GM18499 (cell line): ENCODE measurements at regions not wholly inside any gene's neighbourhood (a gene's known extent, or its start where the extent isn't known, plus 50 kb on each side); places are given as distances from the start of the nearest gene placed in this dataset.
A peak's percentile ranks its signal among the peaks of the same experiment; 100 is the strongest.
"Not testable (repeated sequence)": the region's sequence is repeated elsewhere in the genome, so short reads cannot be mapped to it uniquely, and the experiment has no call there.

Source experiments
- ATAC-seq: cut with Tn5 transposase; IDR thresholded peaks from one replicate; pipeline ENCODE4 v1.9.1; 2021; ENCODE audit warnings: moderate number of reproducible peaks; ENCODE audit not compliant: insufficient read depth, unreplicated experiment

GRCh38 chr2:209005371-209005770 lies 418.5 kb upstream of the MAP2 start:
- no peak for ATAC-seq

GRCh38 chr2:209008636-209009287 lies 415.1 kb upstream of the MAP2 start:
- ATAC-seq, result no peak

DNA sequence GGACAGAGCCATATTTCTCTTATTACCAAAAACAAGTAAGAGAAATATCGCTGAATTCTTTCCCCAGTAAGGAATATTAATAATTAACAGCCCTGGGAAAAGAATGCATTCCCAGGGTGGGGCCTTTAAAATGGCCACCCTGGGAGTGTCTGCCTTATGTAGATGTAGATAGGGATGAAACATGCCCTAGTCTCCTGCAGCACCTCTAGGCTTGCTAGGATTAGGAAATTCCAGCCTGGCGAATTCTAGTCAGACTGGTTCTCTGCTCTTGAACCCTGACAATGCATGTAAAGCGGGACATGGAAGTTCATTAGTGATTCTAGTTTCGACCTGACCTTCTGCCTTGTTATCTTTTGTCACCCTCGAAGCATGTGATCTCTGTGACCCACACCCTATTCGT lies 405.2 kb upstream of the MAP2 start:
- ATAC-seq, result not testable (repeated sequence)

GRCh38 chr2:209029249-209029648 lies 394.6 kb upstream of the MAP2 start:
- ATAC-seq, result no peak

DNA sequence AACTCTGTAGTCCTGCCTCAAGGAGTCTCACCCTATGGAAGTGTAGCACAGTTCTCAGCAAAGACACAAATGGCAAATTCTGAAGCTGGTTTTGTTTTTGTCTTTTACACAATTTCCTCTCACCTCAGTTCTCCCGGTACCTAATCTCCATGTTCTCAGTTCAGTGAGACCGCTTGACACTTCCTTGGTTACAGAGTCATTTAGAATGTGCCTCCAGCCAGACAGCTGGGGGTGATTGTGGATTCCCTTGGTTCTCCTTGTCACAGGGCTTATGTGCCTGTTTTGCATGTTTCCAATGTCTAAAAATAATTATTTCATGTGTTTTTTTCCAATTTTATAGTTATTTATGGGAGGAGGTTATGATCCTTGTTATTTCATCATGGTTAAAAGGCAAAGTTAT lies 379.5 kb upstream of the MAP2 start:
- ATAC-seq, result no peak

DNA sequence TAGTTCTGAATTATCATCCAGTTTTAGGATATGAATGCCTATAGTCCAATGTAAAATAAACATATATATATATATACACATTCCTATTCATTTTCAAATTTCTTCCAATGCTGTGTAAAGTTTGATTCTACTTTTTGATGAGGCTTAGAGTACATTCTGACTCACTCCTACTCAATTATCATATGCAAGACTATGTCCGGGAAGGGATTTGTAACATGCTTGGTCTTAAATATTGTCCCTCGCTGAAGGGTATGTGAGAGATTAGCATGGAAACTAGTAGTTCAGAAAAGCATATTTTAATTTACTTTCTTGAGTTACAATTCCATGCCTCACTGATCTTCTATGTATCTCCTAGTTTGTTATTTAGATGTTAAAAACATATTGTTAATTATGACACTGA lies 377.7 kb upstream of the MAP2 start:
- ATAC-seq, result no peak

- no peak for ATAC-seq
Observed at GRCh38 chr2:209049608-209050007, 374.2 kb upstream of the MAP2 start.

- ATAC-seq, result no peak
Observed at GRCh38 chr2:209062210-209062609, 361.6 kb upstream of the MAP2 start.

DNA sequence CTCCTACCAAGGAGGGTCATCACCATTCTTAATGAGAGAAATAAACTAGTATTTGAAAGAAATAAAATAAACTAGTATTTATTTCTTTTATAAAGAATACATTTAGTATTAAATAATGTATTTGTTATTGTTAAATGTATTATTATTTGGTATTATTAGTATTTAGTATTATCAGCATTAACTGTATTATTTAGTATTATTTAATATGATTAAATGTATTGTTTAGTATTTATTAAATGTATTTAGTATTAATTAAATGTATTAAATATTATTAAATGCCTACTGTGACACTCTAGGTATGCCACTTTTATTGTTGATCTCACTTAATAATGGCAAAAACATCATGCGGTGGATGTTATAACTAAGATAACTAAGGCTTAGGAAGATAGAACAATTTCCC lies 353.6 kb upstream of the MAP2 start:
- ATAC-seq, result no peak

DNA sequence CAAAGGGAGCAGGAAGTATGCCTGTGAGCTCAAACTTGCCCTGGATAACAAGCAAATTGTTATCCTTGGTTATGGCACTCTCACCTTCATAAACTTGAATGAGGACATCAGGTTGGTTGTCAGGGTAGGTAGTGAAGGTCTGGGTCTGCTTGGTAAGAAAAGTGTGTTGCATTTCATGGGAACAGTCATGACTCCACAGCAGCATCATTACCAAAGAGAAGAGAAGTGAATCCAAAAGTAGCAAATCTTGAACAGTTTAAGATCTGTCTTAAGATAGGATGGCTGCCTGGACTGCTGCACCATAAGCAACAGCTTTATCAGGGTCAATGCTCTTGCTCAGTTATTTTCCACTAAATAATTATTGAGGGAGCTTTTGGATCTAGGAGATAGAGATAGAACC lies 350.7 kb upstream of the MAP2 start:
- no peak for ATAC-seq

DNA sequence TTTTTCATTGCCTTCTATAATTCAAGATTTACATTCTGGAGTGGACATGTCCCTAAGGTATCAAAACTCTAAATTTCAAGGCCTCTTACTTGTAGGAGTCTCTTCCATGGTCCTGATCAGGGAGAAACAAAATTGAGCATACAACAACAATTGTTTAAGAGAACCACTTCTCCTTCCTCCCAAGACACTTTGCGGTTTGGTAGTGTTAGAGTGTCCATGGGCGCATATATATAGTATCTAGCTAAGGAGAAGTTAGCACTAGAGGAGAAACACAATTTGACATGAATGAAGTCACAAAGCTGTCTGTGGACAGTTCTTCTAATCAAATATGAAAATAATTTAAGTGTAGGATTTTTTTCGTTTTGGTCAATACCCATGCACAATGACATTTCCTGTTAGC lies 349.1 kb upstream of the MAP2 start:
- ATAC-seq, result no peak

DNA sequence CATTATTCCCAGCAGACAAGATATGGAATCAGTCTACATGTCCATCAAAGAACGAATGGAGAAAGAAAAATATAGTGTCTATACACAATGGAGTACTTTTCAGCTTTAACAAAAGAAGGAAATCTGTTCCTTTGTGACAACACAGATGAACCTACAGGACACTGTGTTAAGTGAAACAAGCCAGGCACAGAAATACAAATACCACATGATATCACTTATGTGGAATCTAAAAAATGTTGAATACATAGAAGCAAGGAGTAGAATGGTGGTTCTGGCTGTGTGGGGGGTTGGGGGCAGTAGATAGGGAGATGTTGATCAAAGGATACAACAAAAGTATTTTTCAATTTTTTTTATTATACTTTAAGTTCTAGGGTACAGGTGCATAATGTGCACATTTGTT lies 347.7 kb upstream of the MAP2 start:
- no peak for ATAC-seq

DNA sequence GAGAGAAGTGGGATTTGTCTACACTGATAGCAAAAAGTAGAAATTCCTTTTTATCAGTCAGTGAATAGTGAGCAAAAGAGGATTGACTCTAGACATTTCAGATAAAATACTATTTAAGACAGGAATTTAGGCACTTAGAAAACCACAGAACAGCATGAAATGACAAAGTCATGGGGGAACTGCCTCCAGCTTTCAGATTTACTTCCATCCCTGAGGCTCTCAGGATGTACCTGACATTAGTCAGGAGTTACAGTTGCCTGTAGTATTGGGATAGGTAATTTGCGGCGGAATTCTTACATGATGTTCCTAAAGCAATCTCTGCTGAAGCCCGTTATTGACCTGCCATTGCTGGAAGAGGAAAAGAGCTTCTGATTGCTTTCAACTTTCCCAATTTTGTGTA lies 337.1 kb upstream of the MAP2 start:
- no peak for ATAC-seq

DNA sequence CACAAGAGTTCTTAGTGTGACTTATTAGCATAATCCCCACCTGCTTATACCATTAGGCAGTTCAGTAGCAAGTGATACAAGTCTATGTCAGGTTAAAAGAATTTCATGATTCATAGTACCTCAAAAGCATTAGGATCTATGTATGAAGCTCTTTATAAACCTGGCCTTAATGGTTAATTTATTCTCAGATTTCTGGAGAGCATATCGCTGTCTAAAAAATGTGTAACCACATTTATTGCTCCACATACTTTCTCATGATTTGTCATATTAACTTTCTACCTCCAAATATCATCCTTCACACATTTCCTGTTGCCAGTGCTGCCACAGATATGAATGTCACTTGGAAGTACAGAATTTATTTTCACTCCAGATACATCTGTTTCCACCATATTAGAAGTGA lies 332.8 kb upstream of the MAP2 start:
- ATAC-seq, result no peak

DNA sequence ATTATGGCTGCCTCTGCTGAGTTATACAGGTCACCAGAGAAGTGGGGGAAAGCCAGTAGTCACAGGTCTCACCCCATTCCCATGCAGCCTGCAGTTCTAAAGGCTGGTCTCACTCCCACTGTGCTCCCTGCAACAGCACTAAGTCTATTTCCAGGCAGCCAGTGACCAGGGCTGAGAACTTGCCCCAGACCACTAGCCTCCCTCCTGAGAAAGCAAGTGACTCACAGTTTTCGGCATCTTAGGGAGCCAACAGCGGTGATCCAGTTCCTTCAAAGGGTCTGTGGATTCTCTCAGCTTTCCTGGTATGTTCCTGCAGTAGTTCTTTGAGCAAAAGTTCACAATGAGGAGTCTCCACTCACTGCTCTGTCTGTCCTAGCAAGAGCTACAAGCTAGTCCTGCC lies 329.6 kb upstream of the MAP2 start:
- no peak for ATAC-seq

DNA sequence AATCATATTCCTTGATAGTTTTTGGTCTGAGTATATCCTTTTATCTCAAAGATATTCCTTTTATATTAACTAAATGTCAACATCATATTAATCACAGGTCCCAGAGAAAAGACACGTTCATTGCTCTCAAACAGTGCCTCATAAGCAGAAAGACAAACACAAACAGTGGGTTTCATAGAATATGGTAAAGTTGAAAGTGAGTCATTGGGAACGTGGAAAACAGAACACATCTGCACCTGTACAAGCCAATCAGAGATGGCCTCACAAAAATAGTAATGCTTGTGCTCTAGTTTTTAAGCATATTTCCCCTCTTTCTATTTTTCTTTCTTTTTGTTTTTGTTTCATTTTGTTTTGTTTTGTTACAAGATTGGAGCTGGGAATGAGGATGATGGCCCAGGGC lies 328.4 kb upstream of the MAP2 start:
- ATAC-seq, result no peak

GRCh38 chr2:209097168-209097567 lies 326.7 kb upstream of the MAP2 start:
- no peak for ATAC-seq

DNA sequence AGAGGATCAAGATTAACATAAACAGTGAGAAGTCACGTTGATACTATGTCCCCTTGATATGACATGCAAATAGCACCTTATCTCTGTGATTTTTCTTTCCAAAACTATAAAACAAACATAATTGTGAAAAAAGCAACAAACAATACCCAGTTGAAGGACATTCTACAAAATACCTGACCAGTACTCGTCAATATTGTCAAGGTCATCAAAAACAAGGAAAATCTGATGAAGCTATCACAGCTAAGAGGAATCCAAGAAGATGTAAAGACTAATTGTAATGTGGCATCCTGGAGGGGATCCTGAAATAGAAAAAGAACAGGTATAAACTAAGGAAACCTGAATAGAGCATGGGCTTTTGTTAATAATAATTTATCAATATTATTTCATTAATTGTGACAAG lies 321.5 kb upstream of the MAP2 start:
- no peak for ATAC-seq

- ATAC-seq, result no peak
Observed at GRCh38 chr2:209113026-209113425, 310.8 kb upstream of the MAP2 start.

GRCh38 chr2:209114588-209115240 lies 309.1 kb upstream of the MAP2 start:
- ATAC-seq, result no peak

DNA sequence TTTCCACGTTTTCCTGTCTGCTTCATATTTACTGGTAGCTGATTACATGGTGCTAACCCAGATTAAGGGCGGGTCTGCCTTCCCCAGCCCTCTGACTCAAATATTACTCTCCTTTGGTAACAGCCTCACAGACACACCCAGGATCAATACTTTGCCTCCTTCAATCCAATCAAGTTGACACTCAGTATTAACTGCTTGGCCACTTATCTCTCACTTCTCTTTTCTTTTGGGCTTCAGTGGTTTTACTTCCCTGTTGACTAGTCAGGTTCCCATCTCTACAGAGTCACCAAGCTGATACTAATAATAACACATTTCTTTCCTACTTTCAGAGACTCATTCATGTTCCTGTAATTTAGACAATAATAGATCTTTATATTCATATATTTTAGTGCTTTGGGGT lies 302.2 kb upstream of the MAP2 start:
- ATAC-seq, result peak; percentile 99

DNA sequence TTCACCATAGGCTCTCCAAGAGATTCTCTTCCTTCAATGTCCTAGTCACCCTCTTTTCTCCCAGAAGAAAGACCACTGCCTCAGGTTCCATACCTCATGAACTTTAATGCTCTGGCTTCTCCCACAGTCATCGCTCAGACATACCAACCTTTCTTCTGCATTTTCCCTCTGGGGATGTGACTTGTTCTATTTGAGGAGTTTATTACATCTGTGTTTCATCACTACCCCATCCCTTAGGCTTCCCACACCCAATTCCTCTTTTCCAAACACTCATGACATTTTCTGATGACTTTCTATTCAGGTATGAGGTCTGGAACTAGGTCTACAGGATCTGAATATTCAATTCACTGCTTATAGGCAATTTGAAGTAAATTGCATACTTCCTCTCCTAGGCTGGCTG lies 298.6 kb upstream of the MAP2 start:
- no peak for ATAC-seq
